ENCODE measurements at regions not wholly inside any gene's neighbourhood (a gene's known extent, or its start where the extent isn't known, plus 50 kb on each side); places are given as distances from the start of the nearest gene placed in this dataset.

DNA sequence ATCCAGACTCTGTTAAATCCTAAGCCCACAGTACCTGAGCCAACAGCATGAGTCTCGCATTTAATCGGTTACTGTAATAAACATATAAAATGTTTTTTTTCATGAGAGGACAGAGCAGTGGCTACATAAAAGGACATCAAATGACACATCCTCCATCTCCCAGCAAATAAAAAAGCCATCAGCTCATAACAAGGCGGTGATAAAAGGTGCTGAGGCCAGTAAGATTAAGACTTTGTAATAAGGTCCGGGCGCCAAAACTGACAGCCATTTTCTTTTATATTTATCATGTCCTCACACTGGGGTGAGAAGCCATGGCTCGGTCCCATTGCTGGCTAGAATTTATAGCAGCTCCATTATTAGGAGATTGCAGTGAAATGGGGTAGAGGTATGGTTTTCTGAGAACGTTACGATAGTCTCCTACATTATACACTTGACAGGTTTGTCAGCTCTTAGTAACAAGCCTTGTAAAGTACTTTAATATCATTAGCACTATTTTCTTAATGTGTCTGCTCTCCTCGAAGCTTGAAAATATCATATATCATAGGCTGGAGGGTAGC lies 977.8 kb upstream of the NR2F2 start:
- TF ChIP-seq JUND (IDR thresholded peaks at IDR 0.05; ENCODE audit: low read depth): no peak
- in situ Hi-C loops (cut with HindIII; ENCODE audit: low pct_unique_long_range_greater_than_20kb, low sequenced_read_pairs): no loop called here

GRCh38 chr15:95353512-95353911 lies 977.0 kb upstream of the NR2F2 start:
- in situ Hi-C loops (cut with HindIII; ENCODE audit: low pct_unique_long_range_greater_than_20kb, low sequenced_read_pairs): no loop called here
- TF ChIP-seq JUND (IDR thresholded peaks at IDR 0.05; ENCODE audit: low read depth): no peak
- DNase-seq (ENCODE audit: low read depth in 1 of 2, low spot score in 1 of 2): no peak

More for the DNA sequence above, 977.8 kb upstream of the NR2F2 start:
- no peak for DNase-seq (ENCODE audit: low read depth in 1 of 2, low spot score in 1 of 2)

DNA sequence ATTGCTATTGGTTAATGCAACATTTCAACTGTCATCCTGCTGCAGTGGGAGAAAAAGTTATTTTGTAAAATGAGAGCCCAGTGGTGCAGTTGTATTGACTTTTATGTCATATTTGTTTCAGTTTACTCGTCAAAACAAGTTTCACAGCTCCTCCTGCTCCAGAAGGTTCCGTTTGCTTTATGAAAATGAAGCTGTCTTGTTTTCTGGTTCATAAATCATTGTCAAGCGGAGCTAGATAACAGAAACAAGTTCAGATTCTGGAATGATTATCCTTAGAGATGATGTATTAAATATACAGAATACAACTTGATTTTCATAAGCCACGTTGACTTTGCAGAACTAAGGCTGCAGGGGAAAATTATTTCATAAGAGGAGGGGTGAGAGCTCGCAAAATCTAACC lies 970.5 kb upstream of the NR2F2 start:
- TF ChIP-seq JUND (IDR thresholded peaks at IDR 0.05; ENCODE audit: low read depth): no peak
- in situ Hi-C loops (cut with HindIII; ENCODE audit: low pct_unique_long_range_greater_than_20kb, low sequenced_read_pairs): no loop called here
- peak in 1 of 2 experiments; percentile 23 for DNase-seq (ENCODE audit: low read depth in 1 of 2, low spot score in 1 of 2)

- DNase-seq (ENCODE audit: low read depth in 1 of 2, low spot score in 1 of 2): no peak
- TF ChIP-seq JUND (IDR thresholded peaks at IDR 0.05; ENCODE audit: low read depth): no peak
- in situ Hi-C loops (cut with HindIII; ENCODE audit: low pct_unique_long_range_greater_than_20kb, low sequenced_read_pairs): no loop called here
These were observed 968.2 kb upstream of the NR2F2 start for GRCh38 chr15:95362306-95362705.

DNA sequence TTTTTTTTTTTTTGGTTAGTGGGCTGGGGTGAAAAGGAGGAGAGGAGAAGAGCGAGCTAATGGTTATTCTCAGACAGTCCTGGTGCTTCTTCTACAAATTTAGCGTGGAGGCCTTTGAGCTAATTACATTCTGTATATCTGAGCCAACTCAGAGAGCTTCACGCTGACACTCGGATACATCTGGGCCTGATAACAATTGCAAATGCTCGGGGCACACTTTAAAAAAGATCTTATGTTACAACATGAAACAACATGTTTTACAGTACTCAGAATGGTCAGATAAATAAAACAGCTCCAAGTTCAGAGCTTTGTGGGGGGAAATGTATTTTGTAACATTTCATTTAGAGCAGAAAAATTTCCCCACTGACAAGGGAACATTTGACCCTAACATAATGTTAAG lies 966.9 kb upstream of the NR2F2 start:
- DNase-seq (ENCODE audit: low read depth in 1 of 2, low spot score in 1 of 2): no peak
- in situ Hi-C loops (cut with HindIII; ENCODE audit: low pct_unique_long_range_greater_than_20kb, low sequenced_read_pairs): no loop called here
- no peak for TF ChIP-seq JUND (IDR thresholded peaks at IDR 0.05; ENCODE audit: low read depth)

DNA sequence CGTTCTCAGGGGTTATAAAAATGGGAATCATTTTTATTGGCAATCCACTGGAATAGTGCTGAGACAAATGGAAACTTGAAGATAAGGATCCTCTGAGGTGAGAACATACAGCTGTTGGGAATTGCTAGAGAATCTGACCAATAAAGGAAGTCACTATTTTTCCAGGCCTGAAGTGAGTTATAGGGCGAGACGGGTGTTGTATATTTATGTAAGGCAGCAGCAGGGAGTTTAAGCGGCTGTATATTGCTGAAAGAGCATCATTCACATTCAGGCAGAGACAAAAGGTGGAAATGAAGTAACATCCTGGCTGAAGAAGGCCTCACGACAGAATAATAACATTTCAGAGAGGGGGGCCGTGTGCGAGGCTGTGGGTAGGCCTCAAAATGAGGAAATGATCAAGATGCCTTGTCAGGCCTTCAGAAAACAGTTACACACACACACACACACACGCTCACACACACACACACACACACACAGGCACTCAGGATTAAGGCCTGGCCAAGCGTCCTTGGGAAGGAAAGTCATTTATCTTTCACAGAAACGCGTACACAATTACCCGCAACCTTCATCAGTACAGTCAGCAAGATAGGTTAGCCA lies 964.9 kb upstream of the NR2F2 start:
- in situ Hi-C loops (cut with HindIII; ENCODE audit: low pct_unique_long_range_greater_than_20kb, low sequenced_read_pairs): no loop called here
- no peak for TF ChIP-seq JUND (IDR thresholded peaks at IDR 0.05; ENCODE audit: low read depth)
- no peak for DNase-seq (ENCODE audit: low read depth in 1 of 2, low spot score in 1 of 2)

DNA sequence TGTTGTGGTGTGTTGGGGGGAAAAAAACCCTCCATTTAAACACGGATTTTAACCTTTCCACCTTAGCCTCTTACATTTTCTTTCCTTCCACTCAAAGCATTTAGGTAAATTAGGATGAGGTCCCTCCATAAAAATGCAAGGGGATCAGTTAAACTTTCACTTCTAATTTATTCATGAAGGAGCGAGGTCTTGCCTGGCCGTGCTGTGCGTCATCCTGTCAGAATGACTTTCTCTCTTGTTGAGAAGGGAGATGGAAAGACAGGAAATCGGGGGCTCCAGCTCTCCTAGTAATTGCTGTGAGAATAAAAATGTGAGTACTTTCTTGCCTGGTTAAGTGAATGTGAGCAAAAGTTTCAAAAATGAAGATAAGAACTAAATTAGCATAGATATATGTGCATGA lies 962.3 kb upstream of the NR2F2 start:
- no peak for TF ChIP-seq JUND (IDR thresholded peaks at IDR 0.05; ENCODE audit: low read depth)

DNA sequence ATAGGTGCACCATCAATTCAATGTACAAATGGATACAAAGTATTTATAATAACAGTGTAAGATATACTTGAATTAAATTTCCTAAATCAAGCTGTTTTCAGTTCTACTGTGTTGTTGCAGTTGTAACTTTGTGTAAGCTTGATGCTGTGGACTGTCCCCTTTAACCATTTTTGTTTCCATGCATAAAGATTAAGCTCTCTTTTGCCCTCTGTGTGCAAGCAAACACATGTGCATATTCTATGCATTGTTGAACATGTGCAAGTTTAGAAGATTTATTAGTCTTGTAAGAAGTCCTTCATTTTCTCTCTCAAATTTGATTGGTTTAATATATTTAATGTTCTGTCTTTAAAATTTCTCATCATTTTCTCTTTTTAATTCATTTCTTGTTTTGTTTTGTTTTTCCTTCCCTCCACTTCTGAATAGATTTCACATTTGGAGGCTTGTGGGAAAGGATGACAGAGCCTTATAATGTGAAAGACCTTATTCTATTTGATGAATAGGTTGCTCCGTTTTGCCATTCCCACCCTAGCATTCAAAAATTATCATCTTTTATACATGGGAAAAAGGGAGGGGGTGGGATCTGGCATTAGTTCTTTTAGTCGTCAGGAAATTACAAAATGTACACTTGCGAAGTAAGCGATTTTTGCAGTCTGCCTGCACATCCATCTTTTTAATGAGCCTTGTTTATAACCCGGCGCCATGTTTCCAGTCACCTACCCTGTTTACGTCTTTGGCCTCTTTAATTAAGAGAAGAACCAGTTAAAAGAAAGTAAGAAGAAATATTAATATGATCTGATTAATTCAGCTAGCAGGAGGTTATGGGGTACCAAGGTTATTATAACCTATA lies 961.5 kb upstream of the NR2F2 start:
- no peak for TF ChIP-seq JUND (IDR thresholded peaks at IDR 0.05; ENCODE audit: low read depth)
- in situ Hi-C loops (cut with HindIII; ENCODE audit: low pct_unique_long_range_greater_than_20kb, low sequenced_read_pairs): no loop called here
- no peak for DNase-seq (ENCODE audit: low read depth in 1 of 2, low spot score in 1 of 2)

More for the DNA sequence above, 962.3 kb upstream of the NR2F2 start:
- DNase-seq (ENCODE audit: low read depth in 1 of 2, low spot score in 1 of 2): no peak
- in situ Hi-C loops (cut with HindIII; ENCODE audit: low pct_unique_long_range_greater_than_20kb, low sequenced_read_pairs): no loop called here

DNA sequence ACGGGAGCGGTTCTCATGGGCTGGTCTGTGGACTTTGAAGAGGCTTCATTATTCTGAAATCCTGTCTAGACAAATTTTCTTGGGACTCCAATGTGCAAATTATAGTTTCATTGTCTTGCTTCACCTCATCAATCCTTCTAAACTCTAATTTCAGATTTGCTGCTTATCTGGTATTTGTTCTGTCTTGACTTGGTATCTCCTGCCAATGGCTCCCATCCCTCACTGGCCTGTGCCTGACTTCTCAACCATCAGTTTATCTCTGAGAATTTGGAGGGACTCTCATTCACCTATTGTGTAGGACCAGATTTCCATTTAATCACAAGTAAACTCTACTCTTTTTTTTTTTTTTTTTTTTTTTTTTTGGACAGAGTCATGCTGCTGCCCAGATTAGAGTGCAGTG lies 960.2 kb upstream of the NR2F2 start:
- in situ Hi-C loops (cut with HindIII; ENCODE audit: low pct_unique_long_range_greater_than_20kb, low sequenced_read_pairs): no loop called here
- no peak for TF ChIP-seq JUND (IDR thresholded peaks at IDR 0.05; ENCODE audit: low read depth)
- no peak for DNase-seq (ENCODE audit: low read depth in 1 of 2, low spot score in 1 of 2)

- TF ChIP-seq JUND (IDR thresholded peaks at IDR 0.05; ENCODE audit: low read depth): no peak
- in situ Hi-C loops (cut with HindIII; ENCODE audit: low pct_unique_long_range_greater_than_20kb, low sequenced_read_pairs): no loop called here
- no peak for DNase-seq (ENCODE audit: low read depth in 1 of 2, low spot score in 1 of 2)
These were observed 958.8 kb upstream of the NR2F2 start for GRCh38 chr15:95371664-95372063.

DNA sequence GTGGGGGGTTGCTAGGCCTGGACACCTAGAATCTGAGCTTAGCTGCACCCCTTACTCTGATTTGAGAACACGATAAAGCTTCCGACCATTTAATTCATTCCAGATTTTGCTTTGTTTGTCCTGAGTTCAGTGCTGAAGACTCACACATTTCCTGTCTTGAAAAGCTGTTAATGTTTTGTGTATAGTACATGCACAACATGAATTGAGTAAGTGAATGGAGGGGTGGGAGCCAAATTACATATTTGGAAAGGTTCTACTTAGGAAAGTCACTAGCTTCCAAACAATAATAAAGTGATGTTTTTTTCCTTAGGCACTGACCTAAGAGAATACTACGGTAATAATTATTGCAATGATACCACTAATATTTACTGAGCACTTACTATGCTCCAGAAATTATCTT lies 955.2 kb upstream of the NR2F2 start:
- no peak for DNase-seq (ENCODE audit: low read depth in 1 of 2, low spot score in 1 of 2)
- no peak for TF ChIP-seq JUND (IDR thresholded peaks at IDR 0.05; ENCODE audit: low read depth)
- in situ Hi-C loops (cut with HindIII; ENCODE audit: low pct_unique_long_range_greater_than_20kb, low sequenced_read_pairs): no loop called here

DNA sequence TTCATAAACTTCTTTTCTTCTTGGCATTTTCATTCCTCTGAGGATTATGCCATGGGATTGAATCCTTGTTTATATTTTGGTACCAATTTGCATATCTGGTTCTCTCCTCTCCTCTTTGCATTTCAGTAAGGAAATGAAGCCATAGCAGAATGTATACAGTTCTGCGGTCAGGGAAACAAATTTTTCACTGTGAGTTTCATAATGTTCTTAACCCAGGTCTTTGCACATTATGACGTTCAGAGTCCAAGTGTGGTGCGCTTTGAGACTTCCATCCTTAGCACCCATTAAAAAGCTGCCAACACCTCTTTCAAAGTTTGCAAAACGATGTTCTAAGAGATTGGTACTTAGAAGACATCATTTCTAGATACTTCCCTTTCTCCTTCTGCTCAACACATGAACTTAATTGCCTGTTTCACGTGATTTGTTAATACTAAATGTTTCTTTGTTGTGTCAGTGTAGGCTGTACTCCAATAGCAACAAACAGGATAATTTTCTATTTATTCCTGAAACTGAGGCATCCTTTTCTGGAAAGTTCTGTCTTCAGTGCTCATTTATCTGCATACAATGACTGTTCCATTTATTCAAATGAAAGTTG lies 953.1 kb upstream of the NR2F2 start:
- in situ Hi-C loops (cut with HindIII; ENCODE audit: low pct_unique_long_range_greater_than_20kb, low sequenced_read_pairs): no loop called here
- no peak for DNase-seq (ENCODE audit: low read depth in 1 of 2, low spot score in 1 of 2)
- no peak for TF ChIP-seq JUND (IDR thresholded peaks at IDR 0.05; ENCODE audit: low read depth)

All from T47D (cell line).